ENCODE measurements at regions not wholly inside any gene's neighbourhood (a gene's known extent, or its start where the extent isn't known, plus 50 kb on each side); places are given as distances from the start of the nearest gene placed in this dataset.

GRCh38 chr5:51908215-51908614, 525.0 kb downstream of the ISL1 start:
- ChIA-PET POLR2A (no interaction called here), CTCF (no interaction called here)
- H3K27me3 Mint-ChIP-seq (ENCODE audit: low read depth): no peaks in the 10 kb centered on the region
- no peaks in the 10 kb centered on the region for H3K4me1 Mint-ChIP-seq
- no peak overlapping the region for H3K4me3 Mint-ChIP-seq
- peaks cover 9% of the 10 kb centered on the region for H3K9me3 Mint-ChIP-seq
- ATAC-seq (no peak), DNase-seq (ENCODE audit: low spot score) (no peak)
- H3K27ac Mint-ChIP-seq: no peak overlapping the region
- H3K36me3 Mint-ChIP-seq: no peaks in the 10 kb centered on the region
- TF ChIP-seq E2F5 (CRISPR knock-in tag; IDR thresholded peaks at IDR 0.05) (no peak), ARID4B (CRISPR knock-in tag; IDR thresholded peaks at IDR 0.05; ENCODE audit: borderline replicate concordance) (no peak)

- ChIA-PET POLR2A (no interaction called here), CTCF (no interaction called here)
- TF ChIP-seq ARID4B (CRISPR knock-in tag; IDR thresholded peaks at IDR 0.05; ENCODE audit: borderline replicate concordance) (no peak), ELF4 (CRISPR knock-in tag; IDR thresholded peaks at IDR 0.05; ENCODE audit: low read depth) (no peak), AFF4 (CRISPR knock-in tag; IDR thresholded peaks at IDR 0.05; ENCODE audit: borderline replicate concordance) (no peak), EMX1 (CRISPR knock-in tag; IDR thresholded peaks at IDR 0.05) (no peak), ESRRA (CRISPR knock-in tag; IDR thresholded peaks at IDR 0.05; ENCODE audit: borderline replicate concordance) (no peak), IRF2 (CRISPR knock-in tag; IDR thresholded peaks at IDR 0.05; ENCODE audit: borderline replicate concordance, low read depth) (no peak), SMAD4 (CRISPR knock-in tag; IDR thresholded peaks at IDR 0.05) (no peak), ZNF671 (CRISPR knock-in tag; IDR thresholded peaks at IDR 0.05) (no peak), ZNF317 (CRISPR knock-in tag; IDR thresholded peaks at IDR 0.05; ENCODE audit: borderline replicate concordance, low read depth) (no peak), ZNF263 (CRISPR knock-in tag; IDR thresholded peaks at IDR 0.05; ENCODE audit: low read depth) (no peak), NR2C2 (CRISPR knock-in tag; IDR thresholded peaks at IDR 0.05) (no peak)
- Mint-ChIP-seq H3K4me1 (no peaks in the 10 kb centered on the region), H3K27me3 (ENCODE audit: low read depth) (peaks cover 4% of the 10 kb centered on the region), H3K27ac (no peak overlapping the region), H3K36me3 (peaks cover 66% of the 10 kb centered on the region), H3K9me3 (peaks cover 78% of the 10 kb centered on the region), H3K4me3 (no peak overlapping the region)
- ATAC-seq: no peak
- no peak for DNase-seq (ENCODE audit: low spot score)
These were observed 561.4 kb downstream of the ISL1 start for GRCh38 chr5:51944500-51945125.

Data from WTC11 (cell line).